ENCODE measurements at regions not wholly inside any gene's neighbourhood (a gene's known extent, or its start where the extent isn't known, plus 50 kb on each side); places are given as distances from the start of the nearest gene placed in this dataset.
"Not testable (repeated sequence)": the region's sequence is repeated elsewhere in the genome, so short reads cannot be mapped to it uniquely, and the experiment has no call there.

- DNase-seq = no peak
Measured at GRCh38 chr15:38992506-38992905, 427.9 kb upstream of the RASGRP1 start.

GRCh38 chr15:38992930-38993329 is 428.3 kb upstream of the RASGRP1 start:
- no peak for DNase-seq

- DNase-seq = no peak
Measured at GRCh38 chr15:38994310-38994709, 429.7 kb upstream of the RASGRP1 start.

DNA sequence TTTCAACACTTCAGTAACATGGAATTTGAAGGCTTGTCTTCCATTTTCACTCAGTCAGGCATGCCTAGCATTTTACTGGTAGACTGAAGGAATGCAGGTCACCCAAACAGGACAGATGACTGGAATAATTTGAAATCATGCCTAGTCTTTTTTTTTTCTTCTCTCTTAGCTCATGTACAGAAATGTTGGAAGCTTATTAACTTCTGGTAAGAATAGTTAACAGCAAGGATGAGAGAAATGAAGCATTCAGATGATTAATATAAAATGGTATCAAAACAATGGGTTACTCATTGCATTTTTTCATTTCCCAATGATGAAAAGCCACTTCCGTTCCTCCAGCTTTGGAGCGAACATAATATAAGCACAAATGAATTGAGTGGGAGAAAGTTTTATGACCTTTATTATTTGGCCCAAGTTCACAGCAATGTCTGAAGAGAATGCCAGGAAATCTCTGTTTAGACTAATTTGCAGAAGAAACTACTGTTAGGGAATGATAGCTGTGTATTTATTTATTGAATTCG is 431.6 kb upstream of the RASGRP1 start:
- DNase-seq = no peak

- DNase-seq = no peak
Measured at GRCh38 chr15:38997841-38998240, 433.2 kb upstream of the RASGRP1 start.

DNA sequence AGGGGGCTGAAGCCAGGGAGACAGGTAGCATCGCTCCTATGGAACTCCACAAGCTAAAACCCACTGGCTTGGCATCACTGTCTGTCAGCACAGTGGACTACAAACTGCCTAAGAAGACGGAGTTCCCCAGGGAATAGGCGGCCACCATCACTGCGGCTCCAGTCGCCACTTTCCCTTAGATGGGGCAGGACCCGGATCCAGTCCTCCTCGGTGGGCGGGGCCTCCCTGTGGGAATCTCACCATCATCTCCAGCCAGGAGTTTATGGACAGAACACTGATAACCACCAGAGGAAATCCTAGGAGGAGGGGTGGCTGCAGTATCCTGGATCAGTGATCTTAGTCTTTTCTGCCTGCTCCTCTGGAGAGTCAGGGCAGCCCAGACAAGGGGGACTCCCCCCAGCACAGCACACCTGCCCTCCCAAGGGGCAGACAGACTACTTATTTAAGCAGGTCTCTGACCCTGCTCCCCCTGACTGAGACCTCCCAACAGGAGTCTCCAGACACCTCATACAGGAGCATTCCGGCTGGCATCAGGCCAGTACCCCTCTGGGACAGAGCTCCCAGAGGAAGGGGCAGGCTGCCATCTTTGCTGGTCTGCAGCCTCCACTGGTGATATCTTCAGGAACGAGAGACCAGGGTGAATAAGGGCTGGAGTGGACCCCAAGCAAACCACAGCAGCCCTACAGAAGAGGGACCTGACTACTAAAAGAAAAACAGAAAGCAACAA is 435.6 kb upstream of the RASGRP1 start:
- DNase-seq = no peak

DNA sequence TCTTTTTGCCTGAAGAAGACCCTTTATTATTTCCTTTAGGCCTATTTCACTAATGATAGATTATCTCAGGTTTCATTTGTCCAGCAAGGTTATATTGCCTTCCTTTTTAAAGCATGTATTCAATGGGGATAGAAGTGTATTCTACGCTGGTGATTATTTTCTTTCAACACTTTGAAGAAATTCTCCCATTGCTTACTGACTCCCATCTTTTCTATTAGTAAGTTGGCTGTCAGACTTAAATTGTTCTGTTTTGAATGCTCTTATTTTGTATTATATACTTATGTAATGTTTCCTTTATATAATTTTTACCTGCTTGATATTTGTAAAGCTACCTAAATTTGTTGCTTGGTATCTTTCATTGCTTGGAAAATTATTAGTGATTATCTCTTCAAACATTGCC is 445.1 kb upstream of the RASGRP1 start:
- no peak for DNase-seq

GRCh38 chr15:39011066-39011465 is 446.5 kb upstream of the RASGRP1 start:
- not testable (repeated sequence) for DNase-seq

DNA sequence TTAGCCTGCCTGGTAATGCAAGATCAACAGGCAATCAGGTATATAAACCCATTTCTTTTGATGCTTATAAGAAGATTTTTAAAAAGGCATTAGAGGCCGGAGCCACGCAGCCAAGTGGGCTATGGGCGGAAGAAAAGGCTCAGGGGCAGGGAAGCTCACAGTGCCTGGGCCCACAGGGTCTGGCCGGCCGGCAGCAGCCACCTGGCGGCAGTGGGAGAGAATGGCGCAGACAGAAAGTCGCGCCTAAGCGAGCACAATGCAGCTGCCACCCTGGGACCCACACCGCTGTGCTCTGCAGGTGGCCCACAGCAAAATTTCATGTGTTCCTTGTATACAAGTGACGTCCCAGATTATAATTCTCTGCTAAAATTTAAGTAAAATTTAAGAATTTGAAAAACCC is 448.6 kb upstream of the RASGRP1 start:
- no peak for DNase-seq

- DNase-seq = no peak
Measured at GRCh38 chr15:39014682-39015081, 450.1 kb upstream of the RASGRP1 start.

GRCh38 chr15:39016706-39017105 is 452.1 kb upstream of the RASGRP1 start:
- no peak for DNase-seq

DNA sequence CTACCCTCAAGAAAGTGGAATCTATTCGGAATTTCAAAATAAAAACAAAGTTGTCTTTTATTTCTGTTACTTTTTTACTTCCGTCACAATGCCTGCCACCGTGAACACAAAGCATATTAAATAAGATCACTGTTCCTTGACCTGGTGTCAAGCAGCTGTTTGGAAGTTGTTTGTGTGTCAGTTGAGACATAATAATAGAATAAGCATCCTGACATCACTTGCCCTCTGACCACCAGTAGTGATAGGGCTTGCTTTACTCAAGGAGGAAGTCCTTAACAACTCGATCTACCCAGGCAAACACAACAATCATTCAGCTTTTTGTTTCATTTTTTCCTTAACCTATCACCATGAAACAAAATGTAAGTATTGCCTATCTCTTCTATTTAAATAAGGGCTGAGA is 454.4 kb upstream of the RASGRP1 start:
- no peak for DNase-seq

DNA sequence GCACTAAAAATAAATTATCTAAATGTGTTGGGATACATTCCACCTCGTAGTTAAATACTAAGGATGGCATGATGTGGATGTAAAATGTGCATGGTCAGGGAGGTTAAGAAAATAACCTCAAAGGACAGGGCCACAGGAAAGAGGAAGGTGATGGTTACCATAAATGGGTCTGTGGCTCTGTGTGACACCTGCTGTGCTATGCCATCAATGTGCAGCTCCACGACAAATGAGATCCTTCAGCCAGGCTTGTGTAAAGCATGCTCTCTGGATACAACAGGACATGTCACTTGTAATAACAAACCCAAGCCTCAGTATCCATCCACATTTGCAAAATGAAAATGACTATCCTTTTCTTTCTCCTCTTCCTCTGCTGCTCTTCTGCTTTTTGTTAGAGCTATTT is 456.7 kb upstream of the RASGRP1 start:
- DNase-seq = no peak

GRCh38 chr15:39022532-39023305 is 458.1 kb upstream of the RASGRP1 start:
- DNase-seq = no peak

- no peak for DNase-seq
Measured at GRCh38 chr15:39025321-39025720, 460.7 kb upstream of the RASGRP1 start.

- DNase-seq = no peak
Measured at GRCh38 chr15:39025881-39026280, 461.3 kb upstream of the RASGRP1 start.

DNA sequence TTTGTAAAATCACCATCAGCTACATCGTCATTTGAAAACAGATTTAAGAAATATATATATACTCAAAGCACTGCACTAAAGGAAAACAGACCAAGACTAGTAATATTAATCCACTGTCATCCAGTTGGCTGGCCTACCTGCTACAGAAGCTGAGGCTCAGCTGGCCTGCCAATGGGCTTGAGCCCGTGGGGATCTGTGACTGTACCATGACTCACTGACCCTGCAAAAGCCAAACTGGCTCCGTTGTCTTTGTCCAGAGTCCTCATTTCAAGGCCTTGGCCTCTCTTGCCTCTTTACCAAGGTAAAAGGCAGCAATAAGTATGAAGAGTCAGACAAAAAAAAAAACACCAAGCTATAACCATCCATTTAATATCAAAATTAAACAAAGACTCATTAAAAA is 463.5 kb upstream of the RASGRP1 start:
- DNase-seq = no peak

- no peak for DNase-seq
Measured at GRCh38 chr15:39029741-39030140, 465.1 kb upstream of the RASGRP1 start.

GRCh38 chr15:39030291-39031070 is 465.9 kb upstream of the RASGRP1 start:
- no peak for DNase-seq

GRCh38 chr15:39031596-39031995 is 467.0 kb upstream of the RASGRP1 start:
- DNase-seq = no peak

GRCh38 chr15:39034816-39035215 is 470.2 kb upstream of the RASGRP1 start:
- no peak for DNase-seq

GRCh38 chr15:39037611-39038010 is 473.0 kb upstream of the RASGRP1 start:
- not testable (repeated sequence) for DNase-seq

GRCh38 chr15:39040861-39041260 is 476.2 kb upstream of the RASGRP1 start:
- no peak for DNase-seq
